Esophagus muscularis mucosa (tissue), 3 donors: ENCODE measurements at regions not wholly inside any gene's neighbourhood (a gene's known extent, or its start where the extent isn't known, plus 50 kb on each side); places are given as distances from the start of the nearest gene placed in this dataset.
"Not testable (repeated sequence)": the region's sequence is repeated elsewhere in the genome, so short reads cannot be mapped to it uniquely, and the experiment has no call there.

ENCODE experiments used
- CTCF ChIP-seq, 3 experiments: fragments of 200-600 bp in 2 of 3; fragments of 450-650 bp in 1 of 3; sonication (generic) in 2 of 3; IDR thresholded peaks; one replicate each; pipeline ENCODE4 v1.5.1; 2017 to 2019; ENCODE audit warnings: antibody characterized with exemption in 3 of 3, mild to moderate bottlenecking in 2 of 3, moderate library complexity in 1 of 3
- POLR2A ChIP-seq: fragments of 450-650 bp; IDR thresholded peaks from one replicate; pipeline ENCODE4 v1.6.1; 2017; ENCODE audit warnings: antibody characterized with exemption, moderate library complexity, mild to moderate bottlenecking, low read depth
- POLR2AphosphoS5 ChIP-seq, 2 donors: sonication (generic); formaldehyde crosslinking; IDR thresholded peaks; one replicate each; pipeline ENCODE4 v1.6.1; 2017; ENCODE audit warnings: antibody characterized with exemption in 2 of 2

- not testable (repeated sequence) for TF ChIP-seq CTCF (IDR thresholded peaks at IDR 0.05); POLR2A; POLR2AphosphoS5 (IDR thresholded peaks at IDR 0.05)
Measured at GRCh38 chr14:83639505-83639875, 1890.5 kb upstream of the FLRT2 start.
